BLaER1 (cell line): ENCODE measurements at regions not wholly inside any gene's neighbourhood (a gene's known extent, or its start where the extent isn't known, plus 50 kb on each side); places are given as distances from the start of the nearest gene placed in this dataset.

Experiments
- H3K27ac ChIP-seq: shearing (Covaris generic); formaldehyde crosslinking; 2 replicates; pipeline ENCODE4 v1.8.1; 2022
- H3K27me3 ChIP-seq: shearing (Covaris generic); formaldehyde crosslinking; 2 replicates; pipeline ENCODE4 v1.8.1; 2022
- H3K36me3 ChIP-seq: shearing (Covaris generic); formaldehyde crosslinking; 2 replicates; pipeline ENCODE4 v1.8.1; 2022
- H3K4me1 ChIP-seq: shearing (Covaris generic); formaldehyde crosslinking; 2 replicates; pipeline ENCODE4 v1.8.1; 2022
- H3K4me2 ChIP-seq: shearing (Covaris generic); formaldehyde crosslinking; 2 replicates; pipeline ENCODE4 v1.8.1; 2022
- H3K4me3 ChIP-seq: shearing (Covaris generic); formaldehyde crosslinking; 2 replicates; pipeline ENCODE4 v1.8.1; 2022
- H3K9ac ChIP-seq: shearing (Covaris generic); formaldehyde crosslinking; 2 replicates; pipeline ENCODE4 v1.8.1; 2022
- H3K9me3 ChIP-seq: shearing (Covaris generic); formaldehyde crosslinking; 2 replicates; pipeline ENCODE4 v1.8.1; 2022
- H4K20me1 ChIP-seq: shearing (Covaris generic); formaldehyde crosslinking; 2 replicates; pipeline ENCODE4 v1.8.1; 2022
- Cebpa-rat ChIP-seq: shearing (Covaris generic); IDR thresholded peaks from 2 replicates; pipeline ENCODE4 v1.8.1; 2022

DNA sequence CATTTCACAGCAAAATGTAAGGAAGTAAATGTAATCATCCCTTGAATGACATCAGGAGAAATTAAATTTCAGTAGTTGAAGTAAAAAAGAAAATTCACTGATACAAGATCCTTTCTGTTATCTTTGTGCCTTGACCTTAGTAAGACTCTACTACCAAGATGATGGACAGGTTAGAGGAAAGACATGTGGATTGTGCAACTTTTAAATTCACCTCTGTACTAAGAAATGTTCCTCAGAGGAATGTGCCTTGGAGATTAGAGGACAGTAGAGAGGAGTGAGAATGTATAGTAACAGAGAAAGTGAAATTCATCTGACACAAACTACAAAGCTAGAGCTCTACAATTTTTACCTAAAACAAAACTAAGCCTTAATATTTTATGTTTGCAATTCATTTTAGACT, 375.3 kb downstream of the PLOD2 start:
- Histone ChIP-seq H3K4me1 (no peaks in the 10 kb centered on the region), H3K9me3 (no peaks in the 10 kb centered on the region), H3K27me3 (no peaks in the 10 kb centered on the region), H3K9ac (no peak overlapping the region), H4K20me1 (no peaks in the 10 kb centered on the region), H3K4me3 (no peak overlapping the region), H3K36me3 (no peaks in the 10 kb centered on the region), H3K4me2 (no peak overlapping the region), H3K27ac (no peak overlapping the region)
- no peak for TF ChIP-seq Cebpa-rat

DNA sequence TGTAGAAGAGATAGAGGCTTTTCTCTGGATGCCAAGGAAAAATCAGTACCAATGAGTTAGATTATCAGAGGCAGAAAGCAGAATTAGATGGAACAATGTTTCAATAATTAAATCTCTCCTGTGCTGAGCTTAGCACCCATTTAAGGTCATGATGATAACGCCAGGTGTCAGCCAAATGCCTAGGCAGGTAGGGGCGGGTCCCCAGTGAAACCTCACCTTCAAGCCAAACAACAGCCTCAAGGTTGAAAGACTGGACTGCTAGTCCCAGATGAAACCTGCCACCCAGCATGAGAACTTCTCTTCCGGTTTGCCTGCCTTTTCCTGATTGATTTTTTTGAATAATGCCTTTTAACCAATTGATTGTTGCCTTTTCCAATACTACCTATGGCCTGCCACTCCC, 363.0 kb downstream of the PLOD2 start:
- H3K27ac ChIP-seq = no peak overlapping the region
- TF ChIP-seq Cebpa-rat = no peak

DNA sequence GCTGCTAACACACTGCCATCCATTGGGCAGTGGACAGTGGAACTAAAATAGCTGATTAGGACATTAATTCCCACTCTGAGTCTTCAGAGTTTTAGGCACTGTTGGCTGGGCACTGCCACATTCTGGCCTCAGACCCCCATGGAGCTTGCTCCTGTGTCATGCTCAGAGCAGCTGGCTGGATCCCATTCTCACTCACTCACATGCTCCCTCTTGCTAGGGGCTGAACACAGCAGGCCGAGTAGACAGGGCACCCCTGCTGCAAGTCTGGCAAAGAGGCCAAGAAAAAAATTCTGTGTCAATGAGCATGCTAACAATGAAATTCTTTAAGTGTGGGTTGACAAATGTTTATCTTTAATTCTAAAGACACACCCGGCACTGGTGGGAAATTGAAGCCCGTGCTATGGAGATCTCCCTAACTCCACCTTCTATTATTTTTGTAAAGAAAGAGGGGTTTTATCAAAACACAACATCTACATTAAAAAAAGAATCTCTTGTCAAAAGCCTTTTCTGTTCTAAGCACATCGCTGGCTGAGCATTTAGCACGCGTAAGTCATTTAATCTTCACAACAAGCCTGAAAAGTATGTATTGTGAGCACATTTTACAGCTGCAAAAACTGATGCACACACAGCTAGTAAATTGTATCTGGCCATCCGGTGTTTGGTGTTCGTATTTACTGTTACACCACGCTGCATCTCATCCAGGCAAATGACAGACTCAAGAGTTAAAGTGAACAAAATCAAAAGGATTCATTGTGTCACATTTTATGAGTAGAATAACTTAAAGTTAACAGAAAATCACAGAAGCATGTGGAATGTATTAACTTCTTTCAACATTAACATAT, 362.1 kb downstream of the PLOD2 start:
- Histone ChIP-seq H3K27me3 (no peaks in the 10 kb centered on the region), H3K36me3 (no peaks in the 10 kb centered on the region), H3K4me3 (no peak overlapping the region), H3K9me3 (no peaks in the 10 kb centered on the region), H3K9ac (no peak overlapping the region), H3K4me2 (no peak overlapping the region), H4K20me1 (no peaks in the 10 kb centered on the region), H3K4me1 (no peaks in the 10 kb centered on the region), H3K27ac (no peak overlapping the region)
- no peak for TF ChIP-seq Cebpa-rat

More for the DNA sequence above, 363.0 kb downstream of the PLOD2 start:
- H3K9ac ChIP-seq = no peak overlapping the region
- H3K27me3 ChIP-seq = no peaks in the 10 kb centered on the region
- H3K9me3 ChIP-seq = no peaks in the 10 kb centered on the region
- H4K20me1 ChIP-seq = no peaks in the 10 kb centered on the region
- H3K4me3 ChIP-seq = no peak overlapping the region
- no peaks in the 10 kb centered on the region for H3K36me3 ChIP-seq
- H3K4me2 ChIP-seq = no peak overlapping the region
- no peaks in the 10 kb centered on the region for H3K4me1 ChIP-seq

DNA sequence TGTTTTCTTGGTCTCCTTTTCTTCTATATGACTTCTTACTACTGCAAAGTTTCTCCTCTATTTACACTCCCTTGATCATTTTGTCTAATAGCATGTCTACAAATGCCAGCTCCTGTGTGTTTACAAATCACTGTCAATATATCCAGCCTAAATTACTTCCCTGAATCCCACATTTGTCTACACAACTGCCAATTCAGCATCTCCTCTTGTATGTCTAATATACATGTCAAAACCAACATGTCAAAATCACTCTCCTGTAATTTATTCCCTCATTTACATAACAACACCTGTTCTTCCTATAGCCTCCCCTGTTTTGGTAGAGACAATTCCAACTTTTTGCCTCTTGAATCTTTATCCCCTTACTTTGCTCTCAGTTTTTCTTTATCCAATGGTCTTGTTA, 359.3 kb downstream of the PLOD2 start:
- no peak for TF ChIP-seq Cebpa-rat
- Histone ChIP-seq H3K4me1 (no peaks in the 10 kb centered on the region), H3K9ac (no peak overlapping the region), H3K4me2 (no peak overlapping the region), H3K4me3 (no peak overlapping the region), H3K27ac (no peak overlapping the region), H3K9me3 (no peaks in the 10 kb centered on the region), H4K20me1 (no peaks in the 10 kb centered on the region), H3K27me3 (no peaks in the 10 kb centered on the region), H3K36me3 (no peaks in the 10 kb centered on the region)

DNA sequence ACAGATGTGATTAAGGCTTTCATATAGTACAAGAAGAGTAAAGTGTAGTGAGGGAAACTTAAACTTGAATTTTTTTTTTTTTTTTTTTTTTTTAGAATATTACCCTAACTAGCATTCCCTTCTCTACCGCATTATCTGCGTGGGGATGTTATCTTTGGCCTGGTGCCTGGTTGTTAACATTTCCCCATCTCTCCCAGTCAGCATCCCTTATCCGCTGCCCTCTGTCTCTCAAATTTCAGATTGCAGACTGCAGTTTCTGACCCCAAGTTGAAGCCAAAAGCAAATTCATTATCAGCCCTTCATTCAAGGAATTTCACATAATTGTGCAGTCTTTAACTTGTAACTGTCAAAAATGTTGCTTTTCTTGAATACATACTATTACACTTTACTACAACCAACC, 353.0 kb downstream of the PLOD2 start:
- no peak overlapping the region for H3K27ac ChIP-seq
- no peak overlapping the region for H3K4me2 ChIP-seq
- H3K36me3 ChIP-seq = no peaks in the 10 kb centered on the region
- no peaks in the 10 kb centered on the region for H3K9me3 ChIP-seq
- no peak overlapping the region for H3K4me3 ChIP-seq
- H3K27me3 ChIP-seq = no peaks in the 10 kb centered on the region
- H3K4me1 ChIP-seq = no peaks in the 10 kb centered on the region
- H3K9ac ChIP-seq = no peak overlapping the region
- no peak for TF ChIP-seq Cebpa-rat
- H4K20me1 ChIP-seq = no peaks in the 10 kb centered on the region

DNA sequence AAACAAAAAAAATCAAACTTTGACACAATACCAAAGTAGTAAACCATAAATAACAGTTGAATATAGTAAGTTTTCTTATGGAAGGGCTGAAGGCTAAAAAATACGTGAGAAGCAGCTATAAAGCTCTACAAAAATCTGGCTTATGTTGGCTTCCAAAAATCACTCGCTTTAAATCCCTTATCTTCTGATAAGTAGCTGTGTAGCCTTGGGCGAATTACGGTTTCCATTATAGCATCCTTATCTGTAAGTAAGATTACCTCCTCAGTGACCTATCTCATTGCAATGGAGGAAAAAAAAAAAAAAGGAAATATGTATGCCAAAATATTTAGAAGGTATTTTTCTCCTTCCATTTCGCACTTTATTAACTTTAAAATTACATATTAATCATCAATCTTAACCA, 348.6 kb downstream of the PLOD2 start:
- no peaks in the 10 kb centered on the region for H3K4me1 ChIP-seq
- H3K27me3 ChIP-seq = no peaks in the 10 kb centered on the region
- no peaks in the 10 kb centered on the region for H3K9me3 ChIP-seq
- H3K36me3 ChIP-seq = no peaks in the 10 kb centered on the region
- no peak overlapping the region for H3K27ac ChIP-seq
- TF ChIP-seq Cebpa-rat = no peak
- no peak overlapping the region for H3K9ac ChIP-seq
- no peak overlapping the region for H3K4me3 ChIP-seq
- H4K20me1 ChIP-seq = no peaks in the 10 kb centered on the region
- no peak overlapping the region for H3K4me2 ChIP-seq

DNA sequence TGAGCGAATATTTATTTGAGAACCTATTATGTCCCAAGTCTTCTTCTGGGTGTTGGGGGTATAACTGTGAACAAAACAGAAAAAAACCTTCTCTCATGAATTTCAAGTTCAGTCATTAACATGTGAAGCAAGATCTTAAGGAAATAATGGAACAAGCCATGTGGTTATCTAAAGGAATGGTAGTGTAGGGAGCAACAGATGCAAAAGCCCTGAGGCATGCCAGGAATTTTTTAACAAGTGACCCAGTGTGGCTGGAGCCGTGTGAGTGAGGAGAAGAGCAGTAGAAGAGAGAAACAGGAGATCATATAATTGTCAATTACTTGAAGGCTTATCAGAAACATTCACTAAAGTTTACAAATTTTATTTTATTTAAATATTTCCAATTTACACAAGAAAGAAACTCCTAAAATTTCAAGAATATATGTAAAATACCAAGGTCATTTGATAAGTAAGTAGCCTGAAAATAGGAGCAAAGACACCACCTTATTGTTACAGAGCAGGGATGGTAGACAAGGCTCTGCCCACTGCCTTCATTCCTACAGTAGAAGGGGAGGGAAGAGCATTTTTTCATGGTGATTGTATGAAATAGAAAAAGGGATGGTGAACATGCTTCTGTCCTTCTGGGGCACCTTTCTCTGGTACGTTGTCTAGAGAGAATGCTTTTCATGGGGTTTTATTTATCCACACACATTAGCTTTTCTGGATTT, 345.1 kb downstream of the PLOD2 start:
- Histone ChIP-seq H3K27me3 (no peaks in the 10 kb centered on the region), H3K36me3 (no peaks in the 10 kb centered on the region), H3K27ac (no peak overlapping the region), H3K4me1 (no peaks in the 10 kb centered on the region), H3K9me3 (no peaks in the 10 kb centered on the region), H3K4me2 (no peak overlapping the region), H4K20me1 (no peaks in the 10 kb centered on the region), H3K4me3 (no peak overlapping the region), H3K9ac (no peak overlapping the region)
- TF ChIP-seq Cebpa-rat = no peak

DNA sequence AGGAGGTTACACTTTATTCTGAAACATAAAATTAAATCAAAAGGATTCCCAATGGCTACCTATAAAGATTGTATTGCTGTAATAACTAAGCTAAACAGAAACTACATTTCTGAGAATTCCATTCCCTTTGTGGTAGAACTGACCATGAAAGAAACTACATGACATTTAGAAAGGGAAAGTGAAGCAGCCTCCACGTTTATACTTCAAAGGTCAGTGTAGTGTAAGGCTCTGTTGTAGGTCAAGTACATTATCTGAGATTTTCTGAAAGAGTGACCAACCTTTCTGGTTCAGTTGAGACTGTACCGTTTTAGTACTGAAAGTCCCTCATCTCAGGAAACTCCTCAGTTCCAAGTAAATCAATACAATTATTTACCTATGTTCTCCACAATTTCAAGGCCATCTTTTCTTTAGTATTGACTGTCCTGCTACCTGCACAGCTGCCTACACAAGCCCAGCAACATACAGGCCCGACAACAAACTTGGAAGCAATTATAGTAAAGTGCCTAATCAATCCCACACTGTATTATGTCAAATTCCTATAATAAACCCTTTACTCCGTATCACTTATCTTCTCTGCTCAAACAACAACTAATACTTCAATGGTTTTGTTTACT, 343.0 kb downstream of the PLOD2 start:
- H3K4me2 ChIP-seq = no peak overlapping the region
- no peaks in the 10 kb centered on the region for H3K27me3 ChIP-seq
- H4K20me1 ChIP-seq = no peaks in the 10 kb centered on the region
- no peaks in the 10 kb centered on the region for H3K9me3 ChIP-seq
- H3K4me1 ChIP-seq = no peaks in the 10 kb centered on the region
- H3K9ac ChIP-seq = no peak overlapping the region
- H3K36me3 ChIP-seq = no peaks in the 10 kb centered on the region
- no peak overlapping the region for H3K27ac ChIP-seq
- TF ChIP-seq Cebpa-rat = no peak
- H3K4me3 ChIP-seq = no peak overlapping the region

DNA sequence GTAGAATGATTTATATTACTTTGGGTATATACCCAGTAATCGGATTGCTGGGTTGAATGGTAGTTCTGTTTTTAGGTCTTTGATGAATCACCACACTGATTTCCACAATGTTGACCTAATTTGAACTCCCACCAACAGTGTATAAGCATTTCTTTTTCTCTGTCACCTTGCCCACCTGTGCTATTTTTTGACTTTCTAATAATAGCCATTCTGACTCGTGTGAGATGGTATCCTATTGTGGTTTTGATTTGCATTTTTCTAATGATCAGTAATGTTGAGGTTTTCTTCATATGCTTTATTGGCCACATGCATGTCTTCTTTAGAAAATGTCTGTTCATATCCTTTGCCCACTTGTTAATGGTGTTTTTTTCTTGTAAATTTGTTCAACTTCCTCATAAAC, 340.8 kb downstream of the PLOD2 start:
- no peaks in the 10 kb centered on the region for H4K20me1 ChIP-seq
- no peaks in the 10 kb centered on the region for H3K27me3 ChIP-seq
- no peak for TF ChIP-seq Cebpa-rat
- no peaks in the 10 kb centered on the region for H3K9me3 ChIP-seq
- H3K36me3 ChIP-seq = no peaks in the 10 kb centered on the region
- H3K4me3 ChIP-seq = no peak overlapping the region
- H3K9ac ChIP-seq = no peak overlapping the region
- no peak overlapping the region for H3K27ac ChIP-seq
- H3K4me2 ChIP-seq = no peak overlapping the region
- no peaks in the 10 kb centered on the region for H3K4me1 ChIP-seq

DNA sequence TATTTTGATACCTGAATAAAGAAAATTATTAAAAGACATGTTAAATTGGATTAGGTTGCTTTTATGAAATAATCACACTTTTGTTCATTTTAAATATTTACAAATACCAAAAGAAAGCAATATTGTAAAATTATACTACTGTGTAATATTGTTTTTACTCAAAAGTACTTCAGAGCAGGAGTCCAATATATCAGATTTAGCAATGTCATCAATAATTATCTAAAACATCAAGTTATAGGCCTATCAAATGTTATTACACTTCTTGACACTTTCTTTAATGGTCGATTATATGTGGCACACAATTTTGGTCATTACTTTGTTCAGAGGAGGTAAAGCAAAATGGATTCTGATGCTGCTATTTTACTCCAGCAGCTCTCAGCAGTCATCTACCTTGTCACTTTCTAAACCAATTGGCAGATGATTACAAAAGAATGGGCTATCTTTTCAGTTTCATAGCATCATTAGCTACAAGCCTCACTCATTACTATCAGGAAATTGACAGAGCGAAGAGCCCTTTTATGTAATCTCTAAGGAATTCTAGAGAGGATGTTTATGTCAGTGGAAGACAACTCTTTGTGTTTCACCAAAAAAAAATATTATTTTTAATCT, 318.6 kb downstream of the PLOD2 start:
- TF ChIP-seq Cebpa-rat = no peak
- H3K4me2 ChIP-seq = peak overlapping the region; percentile 1; the same call in 1 of the 2 replicates

More for the DNA sequence above, 318.6 kb downstream of the PLOD2 start:
- no peaks in the 10 kb centered on the region for H3K27me3 ChIP-seq
- H3K4me1 ChIP-seq = peaks cover 8% of the 10 kb centered on the region; the same call in 1 of the 2 replicates
- H3K36me3 ChIP-seq = no peaks in the 10 kb centered on the region
- no peaks in the 10 kb centered on the region for H3K9me3 ChIP-seq
- no peak overlapping the region for H3K27ac ChIP-seq
- no peak overlapping the region for H3K9ac ChIP-seq
- H3K4me3 ChIP-seq = no peak overlapping the region
- H4K20me1 ChIP-seq = no peaks in the 10 kb centered on the region
